ENCODE measurements at regions not wholly inside any gene's neighbourhood (a gene's known extent, or its start where the extent isn't known, plus 50 kb on each side); places are given as distances from the start of the nearest gene placed in this dataset.
"Not testable (repeated sequence)": the region's sequence is repeated elsewhere in the genome, so short reads cannot be mapped to it uniquely, and the experiment has no call there.

DNA sequence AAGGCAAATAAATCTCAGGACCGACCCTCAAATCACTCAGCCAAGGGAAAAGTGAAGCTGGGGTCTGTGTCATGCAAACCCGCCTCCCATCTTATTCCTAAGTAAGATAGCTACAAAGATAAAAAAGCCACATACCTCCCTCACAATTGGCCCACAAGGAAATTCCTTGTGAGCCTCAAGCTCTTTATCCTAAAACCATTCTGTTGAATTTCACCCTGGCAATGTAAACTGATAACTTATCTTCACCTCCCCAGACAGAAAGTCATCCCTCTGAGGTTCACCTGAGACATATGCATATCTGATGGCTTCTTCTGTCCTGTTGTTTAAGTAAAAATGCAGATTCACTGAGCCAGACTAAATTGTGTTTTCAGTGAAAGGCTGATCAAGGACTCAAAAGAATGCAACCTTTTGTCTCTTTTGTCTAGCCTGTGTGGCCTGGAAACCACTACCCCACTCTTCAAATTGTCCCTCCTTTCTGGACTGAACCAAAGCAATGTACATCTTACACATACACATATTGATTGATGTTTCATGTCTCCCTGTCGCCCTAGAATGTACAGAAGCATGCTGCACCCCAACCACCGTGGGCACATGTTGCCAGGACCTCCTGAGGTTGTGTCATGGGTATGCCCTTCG, 91.3 kb downstream of the MFAP3L start:
- ATAC-seq = no peak
- Mint-ChIP-seq H3K4me1 (ENCODE audit: low read depth) (no peaks in the 10 kb centered on the region), H3K9me3 (ENCODE audit: insufficient read depth) (no peaks in the 10 kb centered on the region), H3K4me3 (no peak overlapping the region), H3K27ac (no peak overlapping the region), H3K27me3 (ENCODE audit: low read depth) (no peaks in the 10 kb centered on the region), H3K36me3 (ENCODE audit: low read depth) (no peaks in the 10 kb centered on the region)
- POLR2A ChIA-PET = no interaction called here
- DNase-seq = no peak
- CTCF ChIA-PET = no interaction called here

DNA sequence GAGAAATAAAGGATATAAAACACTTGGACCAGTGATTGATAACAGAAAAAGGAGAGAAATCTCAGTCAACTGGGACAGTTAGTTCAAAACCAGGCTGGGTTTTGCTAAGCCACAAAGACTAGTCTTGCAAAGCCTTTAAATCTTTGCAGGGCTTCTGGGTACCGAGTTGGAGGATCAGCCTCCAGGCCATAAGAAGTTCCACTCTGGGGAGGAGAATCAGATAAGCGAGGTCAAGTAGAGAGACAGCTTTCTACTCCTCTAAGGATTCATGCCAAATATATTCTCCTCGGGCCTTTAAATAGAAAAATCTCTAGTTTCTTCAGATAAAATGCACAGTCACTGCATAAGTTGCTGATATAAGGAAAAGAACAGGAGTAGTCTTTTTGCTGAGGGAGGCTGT, 92.7 kb downstream of the MFAP3L start:
- no peaks in the 10 kb centered on the region for H3K9me3 Mint-ChIP-seq (ENCODE audit: insufficient read depth)
- ATAC-seq = no peak
- H3K4me3 Mint-ChIP-seq = no peak overlapping the region
- H3K4me1 Mint-ChIP-seq (ENCODE audit: low read depth) = no peaks in the 10 kb centered on the region
- H3K36me3 Mint-ChIP-seq (ENCODE audit: low read depth) = no peaks in the 10 kb centered on the region
- ChIA-PET CTCF (no interaction called here), POLR2A (no interaction called here)
- DNase-seq = no peak
- H3K27me3 Mint-ChIP-seq (ENCODE audit: low read depth) = no peaks in the 10 kb centered on the region
- no peak overlapping the region for H3K27ac Mint-ChIP-seq

DNA sequence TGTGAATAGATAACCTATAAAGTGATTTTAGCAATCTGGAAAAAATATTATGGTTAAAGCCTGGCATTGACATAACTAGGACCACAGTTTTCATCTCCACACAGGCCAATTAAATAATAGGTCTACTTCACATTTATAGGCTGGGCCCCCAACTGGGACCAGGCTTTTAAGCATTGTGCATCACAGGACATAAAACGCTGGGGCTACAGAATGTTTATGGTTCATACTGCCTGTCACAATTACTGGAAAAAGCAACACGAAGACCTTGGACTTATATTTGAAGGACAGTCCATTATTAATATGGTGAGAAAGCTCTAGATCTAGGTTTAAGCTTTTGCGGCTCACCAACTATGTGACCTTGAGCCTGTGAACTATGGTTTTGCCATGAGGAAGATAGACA, 94.2 kb downstream of the MFAP3L start:
- Mint-ChIP-seq H3K27me3 (ENCODE audit: low read depth) (no peaks in the 10 kb centered on the region), H3K4me1 (ENCODE audit: low read depth) (no peaks in the 10 kb centered on the region), H3K4me3 (no peak overlapping the region), H3K9me3 (ENCODE audit: insufficient read depth) (no peaks in the 10 kb centered on the region), H3K27ac (no peak overlapping the region), H3K36me3 (ENCODE audit: low read depth) (no peaks in the 10 kb centered on the region)
- POLR2A ChIA-PET = no interaction called here
- CTCF ChIA-PET = no interaction called here
- no peak for ATAC-seq
- DNase-seq = no peak

DNA sequence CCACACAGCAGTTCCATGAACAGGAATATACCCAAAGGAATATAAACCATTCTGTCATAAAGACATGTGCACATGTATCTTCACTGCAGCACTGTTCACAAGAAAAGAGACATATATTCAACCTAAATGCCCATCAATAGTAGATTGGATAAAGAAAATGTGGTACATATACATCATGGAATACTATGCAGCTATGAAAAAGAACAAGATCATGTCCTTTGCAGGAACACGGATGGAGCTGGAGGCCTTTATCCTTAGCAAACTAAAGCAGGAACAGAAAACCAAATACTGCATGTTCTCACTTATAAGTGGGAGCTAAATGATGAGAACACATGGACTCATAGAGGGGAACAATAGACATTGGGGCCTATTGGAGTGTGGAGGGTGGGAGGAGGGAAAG, 95.4 kb downstream of the MFAP3L start:
- H3K27me3 Mint-ChIP-seq (ENCODE audit: low read depth); H3K36me3 Mint-ChIP-seq (ENCODE audit: low read depth); H3K9me3 Mint-ChIP-seq (ENCODE audit: insufficient read depth); ATAC-seq; H3K27ac Mint-ChIP-seq; DNase-seq; H3K4me3 Mint-ChIP-seq; POLR2A ChIA-PET; CTCF ChIA-PET; H3K4me1 Mint-ChIP-seq (ENCODE audit: low read depth): not testable (repeated sequence)

GRCh38 chr4:169927280-169927679, 98.9 kb downstream of the MFAP3L start:
- CTCF ChIA-PET = no interaction called here
- no peak for DNase-seq
- Mint-ChIP-seq H3K4me1 (ENCODE audit: low read depth) (no peaks in the 10 kb centered on the region), H3K9me3 (ENCODE audit: insufficient read depth) (no peaks in the 10 kb centered on the region), H3K27ac (no peak overlapping the region), H3K4me3 (no peak overlapping the region), H3K27me3 (ENCODE audit: low read depth) (no peaks in the 10 kb centered on the region), H3K36me3 (ENCODE audit: low read depth) (no peaks in the 10 kb centered on the region)
- POLR2A ChIA-PET = no interaction called here
- ATAC-seq = no peak

DNA sequence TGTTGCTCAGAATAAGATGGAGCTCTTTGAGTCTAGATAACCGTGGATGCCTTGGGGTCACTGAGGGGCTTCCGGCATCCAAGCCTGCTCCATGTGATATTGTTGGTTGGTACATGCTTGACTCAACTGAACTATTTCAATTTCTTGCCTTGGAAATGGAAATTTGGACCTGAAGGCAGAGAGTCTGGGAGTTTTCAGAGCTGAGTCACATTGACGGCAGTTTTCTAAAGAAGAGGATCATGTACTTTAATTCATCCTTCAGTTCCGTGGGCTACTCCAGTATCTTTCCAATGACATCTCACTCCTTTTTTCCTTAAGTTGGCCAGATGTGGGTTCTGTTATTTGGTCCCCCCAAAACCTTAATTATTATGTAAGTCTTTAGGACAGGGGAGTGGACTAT, 100.5 kb downstream of the MFAP3L start:
- no peak overlapping the region for H3K27ac Mint-ChIP-seq
- ChIA-PET POLR2A (no interaction called here), CTCF (interaction anchor here (0.6 kb wide), 1 partner anchor 12 kb away, joined by 3 read pairs; no protein-coding TSS in a partner anchor)
- H3K36me3 Mint-ChIP-seq (ENCODE audit: low read depth) = no peaks in the 10 kb centered on the region
- ATAC-seq (no peak), DNase-seq (no peak)
- H3K4me1 Mint-ChIP-seq (ENCODE audit: low read depth) = no peaks in the 10 kb centered on the region
- no peaks in the 10 kb centered on the region for H3K27me3 Mint-ChIP-seq (ENCODE audit: low read depth)
- H3K9me3 Mint-ChIP-seq (ENCODE audit: insufficient read depth) = no peaks in the 10 kb centered on the region
- H3K4me3 Mint-ChIP-seq = no peak overlapping the region

GRCh38 chr4:169922632-169923276, 103.4 kb downstream of the MFAP3L start:
- no peak for DNase-seq
- CTCF ChIA-PET = no interaction called here
- ATAC-seq = no peak
- no peak overlapping the region for H3K27ac Mint-ChIP-seq
- H3K4me1 Mint-ChIP-seq (ENCODE audit: low read depth) = no peaks in the 10 kb centered on the region
- POLR2A ChIA-PET = no interaction called here
- H3K9me3 Mint-ChIP-seq (ENCODE audit: insufficient read depth) = no peaks in the 10 kb centered on the region
- H3K27me3 Mint-ChIP-seq (ENCODE audit: low read depth) = no peaks in the 10 kb centered on the region
- no peaks in the 10 kb centered on the region for H3K36me3 Mint-ChIP-seq (ENCODE audit: low read depth)
- H3K4me3 Mint-ChIP-seq = no peak overlapping the region

- H3K9me3 Mint-ChIP-seq (ENCODE audit: insufficient read depth) = no peaks in the 10 kb centered on the region
- H3K27me3 Mint-ChIP-seq (ENCODE audit: low read depth) = no peaks in the 10 kb centered on the region
- H3K27ac Mint-ChIP-seq = no peak overlapping the region
- no peak overlapping the region for H3K4me3 Mint-ChIP-seq
- POLR2A ChIA-PET = no interaction called here
- no peaks in the 10 kb centered on the region for H3K36me3 Mint-ChIP-seq (ENCODE audit: low read depth)
- DNase-seq (no peak), ATAC-seq (no peak)
- CTCF ChIA-PET = no interaction called here
- H3K4me1 Mint-ChIP-seq (ENCODE audit: low read depth) = no peaks in the 10 kb centered on the region
These were observed 104.5 kb downstream of the MFAP3L start for GRCh38 chr4:169921732-169922131.

DNA sequence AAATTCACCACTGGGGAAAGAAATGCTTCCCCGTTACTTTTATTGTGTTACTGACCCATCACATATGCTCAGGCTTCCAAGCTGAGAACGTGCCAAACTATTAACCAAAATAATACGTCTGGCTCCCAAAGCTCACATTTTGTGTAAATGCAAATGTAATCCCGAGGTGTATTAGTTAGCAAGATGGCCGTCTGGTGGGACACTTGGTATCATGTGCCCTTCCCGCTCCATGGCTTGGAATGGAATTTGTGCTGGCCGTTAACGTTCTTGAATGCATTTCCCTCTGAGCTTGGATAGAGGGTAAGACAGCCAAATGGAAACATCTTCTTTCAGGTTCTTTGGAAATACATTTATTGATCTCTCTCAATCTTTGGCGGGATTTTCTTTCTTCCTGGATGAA, 105.0 kb downstream of the MFAP3L start:
- DNase-seq (no peak), ATAC-seq (no peak)
- no peaks in the 10 kb centered on the region for H3K9me3 Mint-ChIP-seq (ENCODE audit: insufficient read depth)
- no peak overlapping the region for H3K27ac Mint-ChIP-seq
- no peak overlapping the region for H3K4me3 Mint-ChIP-seq
- no peaks in the 10 kb centered on the region for H3K36me3 Mint-ChIP-seq (ENCODE audit: low read depth)
- no peaks in the 10 kb centered on the region for H3K27me3 Mint-ChIP-seq (ENCODE audit: low read depth)
- no peaks in the 10 kb centered on the region for H3K4me1 Mint-ChIP-seq (ENCODE audit: low read depth)
- ChIA-PET CTCF (no interaction called here), POLR2A (no interaction called here)

- H3K4me1 Mint-ChIP-seq (ENCODE audit: low read depth); H3K4me3 Mint-ChIP-seq; H3K36me3 Mint-ChIP-seq (ENCODE audit: low read depth); ATAC-seq; H3K27ac Mint-ChIP-seq; H3K9me3 Mint-ChIP-seq (ENCODE audit: insufficient read depth); H3K27me3 Mint-ChIP-seq (ENCODE audit: low read depth); DNase-seq; CTCF ChIA-PET; POLR2A ChIA-PET: not testable (repeated sequence)
These were observed 106.7 kb downstream of the MFAP3L start for GRCh38 chr4:169919194-169920124.

GRCh38 chr4:169915545-169915944, 110.7 kb downstream of the MFAP3L start:
- Mint-ChIP-seq H3K4me3 (no peak overlapping the region), H3K27ac (no peak overlapping the region), H3K36me3 (ENCODE audit: low read depth) (no peaks in the 10 kb centered on the region), H3K9me3 (ENCODE audit: insufficient read depth) (no peaks in the 10 kb centered on the region), H3K4me1 (ENCODE audit: low read depth) (no peaks in the 10 kb centered on the region), H3K27me3 (ENCODE audit: low read depth) (peaks cover 2% of the 10 kb centered on the region)
- ChIA-PET CTCF (no interaction called here), POLR2A (no interaction called here)
- no peak for ATAC-seq
- no peak for DNase-seq

GRCh38 chr4:169914866-169915265, 111.3 kb downstream of the MFAP3L start:
- peaks cover 2% of the 10 kb centered on the region for H3K27me3 Mint-ChIP-seq (ENCODE audit: low read depth)
- no peak for DNase-seq
- no peak for ATAC-seq
- POLR2A ChIA-PET = no interaction called here
- H3K4me3 Mint-ChIP-seq = no peak overlapping the region
- H3K4me1 Mint-ChIP-seq (ENCODE audit: low read depth) = no peaks in the 10 kb centered on the region
- no peak overlapping the region for H3K27ac Mint-ChIP-seq
- CTCF ChIA-PET = no interaction called here
- no peaks in the 10 kb centered on the region for H3K36me3 Mint-ChIP-seq (ENCODE audit: low read depth)
- no peaks in the 10 kb centered on the region for H3K9me3 Mint-ChIP-seq (ENCODE audit: insufficient read depth)

All from activated CD8-positive, alpha-beta T cell treated with anti-CD3 and anti-CD28 coated beads, Interleukin-2, amount 10 ng/mL, durations not matched to agents 7 days and 5 days (primary cell).